Endometrial microvascular endothelial cells (primary cell): ENCODE measurements at regions not wholly inside any gene's neighbourhood (a gene's known extent, or its start where the extent isn't known, plus 50 kb on each side); places are given as distances from the start of the nearest gene placed in this dataset.

ENCODE experiments used
- in situ Hi-C: cut with HindIII; loops from 2 replicates; pipeline ENCODE4 v1.10.0; 2017; ENCODE audit warnings: low sequenced_read_pairs, low pct_unique_long_range_greater_than_20kb; ENCODE audit errors: inconsistent ontology term

- in situ Hi-C loops: no loop called here
Observed at GRCh38 chr13:40116008-40116407, 460.5 kb downstream of the COG6 start.

- in situ Hi-C loops: no loop called here
Observed at GRCh38 chr13:40118337-40118736, 462.9 kb downstream of the COG6 start.

- in situ Hi-C loops: no loop called here
Observed at GRCh38 chr13:40119852-40120251, 464.4 kb downstream of the COG6 start.

GRCh38 chr13:40120288-40120687, 464.8 kb downstream of the COG6 start:
- in situ Hi-C loops: no loop called here

- in situ Hi-C loops: no loop called here
Observed at GRCh38 chr13:40120781-40121180, 465.3 kb downstream of the COG6 start.

GRCh38 chr13:40121722-40122121, 466.3 kb downstream of the COG6 start:
- in situ Hi-C loops: no loop called here

- in situ Hi-C loops: no loop called here
Observed at GRCh38 chr13:40123962-40124632, 468.6 kb downstream of the COG6 start.

- in situ Hi-C loops: no loop called here
Observed at GRCh38 chr13:40124633-40125015, 469.2 kb downstream of the COG6 start.

GRCh38 chr13:40125336-40125735, 469.9 kb downstream of the COG6 start:
- in situ Hi-C loops: no loop called here

GRCh38 chr13:40126306-40127085, 471.0 kb downstream of the COG6 start:
- in situ Hi-C loops: no loop called here

GRCh38 chr13:40127476-40127875, 472.0 kb downstream of the COG6 start:
- in situ Hi-C loops: no loop called here

- in situ Hi-C loops: no loop called here
Observed at GRCh38 chr13:40127925-40128324, 472.5 kb downstream of the COG6 start.

GRCh38 chr13:40129467-40129866, 474.0 kb downstream of the COG6 start:
- in situ Hi-C loops: no loop called here

- in situ Hi-C loops: no loop called here
Observed at GRCh38 chr13:40130871-40131636, 475.6 kb downstream of the COG6 start.

- in situ Hi-C loops: no loop called here
Observed at GRCh38 chr13:40132249-40132648, 476.8 kb downstream of the COG6 start.

- in situ Hi-C loops: no loop called here
Observed at GRCh38 chr13:40136896-40137295, 481.4 kb downstream of the COG6 start.

GRCh38 chr13:40137400-40137799, 481.9 kb downstream of the COG6 start:
- in situ Hi-C loops: no loop called here

- in situ Hi-C loops: no loop called here
Observed at GRCh38 chr13:40139896-40140520, 484.5 kb downstream of the COG6 start.

GRCh38 chr13:40141859-40142555, 486.5 kb downstream of the COG6 start:
- in situ Hi-C loops: no loop called here
